H1 (cell line): ENCODE measurements at regions not wholly inside any gene's neighbourhood (a gene's known extent, or its start where the extent isn't known, plus 50 kb on each side); places are given as distances from the start of the nearest gene placed in this dataset.

Experiments
- ASH2L ChIP-seq: fragments of 200-600, 300-600 bp; sonication (generic); IDR thresholded peaks from one replicate; pipeline ENCODE4 v1.7.1; 2017; ENCODE audit warnings: low read length
- FOSL1 ChIP-seq: IDR thresholded peaks from 2 replicates; pipeline ENCODE4 v1.6.1; 2011; ENCODE audit warnings: mild to moderate bottlenecking, low read depth, low read length, moderate library complexity; ENCODE audit not compliant: insufficient read depth
- HDAC6 ChIP-seq: IDR thresholded peaks from one replicate; pipeline ENCODE4 v1.7.1; 2012; ENCODE audit warnings: low read depth, mild to moderate bottlenecking, inconsistent platforms, low read length, moderate library complexity
- MAX ChIP-seq: IDR thresholded peaks from 2 replicates; pipeline ENCODE4 v1.6.1; 2012; ENCODE audit warnings: inconsistent platforms
- RNF2 ChIP-seq: fragments of 200-900, 300-1000 bp; sonication (generic); IDR thresholded peaks from 2 replicates; pipeline ENCODE4 v1.7.1; 2016; ENCODE audit warnings: borderline replicate concordance, low read depth, mild to moderate bottlenecking, antibody characterized with exemption, low read length; ENCODE audit not compliant: poor library complexity, severe bottlenecking; ENCODE audit errors: missing control alignments
- SAP30 ChIP-seq: fragments of 300-600 bp; sonication (generic); IDR thresholded peaks from 2 replicates; pipeline ENCODE4 v1.7.1; 2012; ENCODE audit warnings: low read length, moderate library complexity, mild to moderate bottlenecking, inconsistent platforms; ENCODE audit not compliant: insufficient read depth, insufficient replicate concordance
- SIN3A ChIP-seq, 2 experiments: IDR thresholded peaks in 1 of 2; conservative IDR thresholded peaks in 1 of 2; 2 replicates each; pipeline ENCODE4 v1.6.1; 2011 to 2012; ENCODE audit warnings: low read length in 2 of 2, improper control_type of control experiment in 1 of 2, low read depth in 1 of 2, mild to moderate bottlenecking in 1 of 2
- SIRT6 ChIP-seq: IDR thresholded peaks from one replicate; pipeline ENCODE4 v1.7.1; 2012; ENCODE audit warnings: low read length, inconsistent platforms
- SP1 ChIP-seq: IDR thresholded peaks from 2 replicates; pipeline ENCODE4 v1.6.1; 2011; ENCODE audit warnings: low read depth, low read length
- TEAD4 ChIP-seq: IDR thresholded peaks from 2 replicates; pipeline ENCODE4 v1.6.1; 2012; ENCODE audit warnings: low read depth, low read length, inconsistent platforms, mixed read lengths
- TF ChIP-seq, protein P1 (sequence below): fragments of 300-600 bp; sonication (generic); IDR thresholded peaks from 2 replicates; pipeline ENCODE4 v1.7.1; 2012; ENCODE audit warnings: low read length, moderate library complexity, mild to moderate bottlenecking, inconsistent platforms; ENCODE audit not compliant: insufficient replicate concordance

- TF ChIP-seq, protein P1, sequence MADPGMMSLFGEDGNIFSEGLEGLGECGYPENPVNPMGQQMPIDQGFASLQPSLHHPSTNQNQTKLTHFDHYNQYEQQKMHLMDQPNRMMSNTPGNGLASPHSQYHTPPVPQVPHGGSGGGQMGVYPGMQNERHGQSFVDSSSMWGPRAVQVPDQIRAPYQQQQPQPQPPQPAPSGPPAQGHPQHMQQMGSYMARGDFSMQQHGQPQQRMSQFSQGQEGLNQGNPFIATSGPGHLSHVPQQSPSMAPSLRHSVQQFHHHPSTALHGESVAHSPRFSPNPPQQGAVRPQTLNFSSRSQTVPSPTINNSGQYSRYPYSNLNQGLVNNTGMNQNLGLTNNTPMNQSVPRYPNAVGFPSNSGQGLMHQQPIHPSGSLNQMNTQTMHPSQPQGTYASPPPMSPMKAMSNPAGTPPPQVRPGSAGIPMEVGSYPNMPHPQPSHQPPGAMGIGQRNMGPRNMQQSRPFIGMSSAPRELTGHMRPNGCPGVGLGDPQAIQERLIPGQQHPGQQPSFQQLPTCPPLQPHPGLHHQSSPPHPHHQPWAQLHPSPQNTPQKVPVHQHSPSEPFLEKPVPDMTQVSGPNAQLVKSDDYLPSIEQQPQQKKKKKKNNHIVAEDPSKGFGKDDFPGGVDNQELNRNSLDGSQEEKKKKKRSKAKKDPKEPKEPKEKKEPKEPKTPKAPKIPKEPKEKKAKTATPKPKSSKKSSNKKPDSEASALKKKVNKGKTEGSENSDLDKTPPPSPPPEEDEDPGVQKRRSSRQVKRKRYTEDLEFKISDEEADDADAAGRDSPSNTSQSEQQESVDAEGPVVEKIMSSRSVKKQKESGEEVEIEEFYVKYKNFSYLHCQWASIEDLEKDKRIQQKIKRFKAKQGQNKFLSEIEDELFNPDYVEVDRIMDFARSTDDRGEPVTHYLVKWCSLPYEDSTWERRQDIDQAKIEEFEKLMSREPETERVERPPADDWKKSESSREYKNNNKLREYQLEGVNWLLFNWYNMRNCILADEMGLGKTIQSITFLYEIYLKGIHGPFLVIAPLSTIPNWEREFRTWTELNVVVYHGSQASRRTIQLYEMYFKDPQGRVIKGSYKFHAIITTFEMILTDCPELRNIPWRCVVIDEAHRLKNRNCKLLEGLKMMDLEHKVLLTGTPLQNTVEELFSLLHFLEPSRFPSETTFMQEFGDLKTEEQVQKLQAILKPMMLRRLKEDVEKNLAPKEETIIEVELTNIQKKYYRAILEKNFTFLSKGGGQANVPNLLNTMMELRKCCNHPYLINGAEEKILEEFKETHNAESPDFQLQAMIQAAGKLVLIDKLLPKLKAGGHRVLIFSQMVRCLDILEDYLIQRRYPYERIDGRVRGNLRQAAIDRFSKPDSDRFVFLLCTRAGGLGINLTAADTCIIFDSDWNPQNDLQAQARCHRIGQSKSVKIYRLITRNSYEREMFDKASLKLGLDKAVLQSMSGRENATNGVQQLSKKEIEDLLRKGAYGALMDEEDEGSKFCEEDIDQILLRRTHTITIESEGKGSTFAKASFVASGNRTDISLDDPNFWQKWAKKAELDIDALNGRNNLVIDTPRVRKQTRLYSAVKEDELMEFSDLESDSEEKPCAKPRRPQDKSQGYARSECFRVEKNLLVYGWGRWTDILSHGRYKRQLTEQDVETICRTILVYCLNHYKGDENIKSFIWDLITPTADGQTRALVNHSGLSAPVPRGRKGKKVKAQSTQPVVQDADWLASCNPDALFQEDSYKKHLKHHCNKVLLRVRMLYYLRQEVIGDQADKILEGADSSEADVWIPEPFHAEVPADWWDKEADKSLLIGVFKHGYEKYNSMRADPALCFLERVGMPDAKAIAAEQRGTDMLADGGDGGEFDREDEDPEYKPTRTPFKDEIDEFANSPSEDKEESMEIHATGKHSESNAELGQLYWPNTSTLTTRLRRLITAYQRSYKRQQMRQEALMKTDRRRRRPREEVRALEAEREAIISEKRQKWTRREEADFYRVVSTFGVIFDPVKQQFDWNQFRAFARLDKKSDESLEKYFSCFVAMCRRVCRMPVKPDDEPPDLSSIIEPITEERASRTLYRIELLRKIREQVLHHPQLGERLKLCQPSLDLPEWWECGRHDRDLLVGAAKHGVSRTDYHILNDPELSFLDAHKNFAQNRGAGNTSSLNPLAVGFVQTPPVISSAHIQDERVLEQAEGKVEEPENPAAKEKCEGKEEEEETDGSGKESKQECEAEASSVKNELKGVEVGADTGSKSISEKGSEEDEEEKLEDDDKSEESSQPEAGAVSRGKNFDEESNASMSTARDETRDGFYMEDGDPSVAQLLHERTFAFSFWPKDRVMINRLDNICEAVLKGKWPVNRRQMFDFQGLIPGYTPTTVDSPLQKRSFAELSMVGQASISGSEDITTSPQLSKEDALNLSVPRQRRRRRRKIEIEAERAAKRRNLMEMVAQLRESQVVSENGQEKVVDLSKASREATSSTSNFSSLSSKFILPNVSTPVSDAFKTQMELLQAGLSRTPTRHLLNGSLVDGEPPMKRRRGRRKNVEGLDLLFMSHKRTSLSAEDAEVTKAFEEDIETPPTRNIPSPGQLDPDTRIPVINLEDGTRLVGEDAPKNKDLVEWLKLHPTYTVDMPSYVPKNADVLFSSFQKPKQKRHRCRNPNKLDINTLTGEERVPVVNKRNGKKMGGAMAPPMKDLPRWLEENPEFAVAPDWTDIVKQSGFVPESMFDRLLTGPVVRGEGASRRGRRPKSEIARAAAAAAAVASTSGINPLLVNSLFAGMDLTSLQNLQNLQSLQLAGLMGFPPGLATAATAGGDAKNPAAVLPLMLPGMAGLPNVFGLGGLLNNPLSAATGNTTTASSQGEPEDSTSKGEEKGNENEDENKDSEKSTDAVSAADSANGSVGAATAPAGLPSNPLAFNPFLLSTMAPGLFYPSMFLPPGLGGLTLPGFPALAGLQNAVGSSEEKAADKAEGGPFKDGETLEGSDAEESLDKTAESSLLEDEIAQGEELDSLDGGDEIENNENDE, result no peak
- TF ChIP-seq SP1, result no peak
- no peak for TF ChIP-seq SIRT6
- no peak for TF ChIP-seq MAX
- no peak for TF ChIP-seq TEAD4
- TF ChIP-seq RNF2, result no peak
- TF ChIP-seq ASH2L, result no peak
- no peak for TF ChIP-seq SAP30
- no peak for TF ChIP-seq SIN3A (conservative IDR thresholded peaks at IDR 0.05 in 1 of 2, IDR thresholded peaks at IDR 0.05 in 1 of 2; ENCODE audit: low read depth in 1 of 2, low read length in 2 of 2)
- TF ChIP-seq HDAC6, result no peak
- no peak for TF ChIP-seq FOSL1
Measured at GRCh38 chrX:124203311-124203710, 129.1 kb upstream of the TEX13D start (continued).
